GM12878 (cell line): ENCODE measurements at regions not wholly inside any gene's neighbourhood (a gene's known extent, or its start where the extent isn't known, plus 50 kb on each side); places are given as distances from the start of the nearest gene placed in this dataset.

ENCODE experiments used
- ATAC-seq: fragments of 200-7000 bp; cut with Tn5 transposase; 3 replicates; pipeline ENCODE4 v1.9.1; 2020; ENCODE audit warnings: mild to moderate bottlenecking, moderate library complexity
- BruUV-seq: library from RNA; stranded (reverse); fragments of 400-500 nt; replicated peaks from 2 replicates; lab custom pipeline; 2021; lab: Mats Ljungman, UMichigan
- CTCF ChIA-PET: fragments of 300-600 bp; sonication (Branson Sonifier 250); formaldehyde crosslinking; extraction: SDS; loops from one replicate; lab custom pipeline; 2021; ENCODE audit warnings: inconsistent platforms; lab: Yijun Ruan, JAX
- POLR2A ChIA-PET: fragments of 350-600 bp; formaldehyde crosslinking; extraction: SDS; loops from one replicate; lab custom pipeline; 2021; ENCODE audit warnings: inconsistent platforms; lab: Charles Lee
- RAD21 ChIA-PET: fragments of 300-600 bp; sonication (Branson Sonifier 250); formaldehyde crosslinking; loops from one replicate; lab custom pipeline; 2023; ENCODE audit warnings: antibody characterized with exemption; ENCODE audit not compliant: unreplicated experiment; lab: Charles Lee
- SMC1A ChIA-PET: fragments of 300-600 bp; sonication (Branson Sonifier 250); formaldehyde crosslinking; loops from one replicate; lab custom pipeline; 2023; ENCODE audit not compliant: unreplicated experiment, uncharacterized antibody; lab: Charles Lee
- DNase-seq: peaks from one replicate; pipeline ENCODE4 v3.0.0-alpha.2; 2011; ENCODE audit warnings: low read depth, low spot score
- FAIRE-seq: peaks from 3 replicates; lab custom pipeline; 2011; peaks lifted over from hg19 to GRCh38; lab: Jason Lieb, UNC
- H2AFZ ChIP-seq: 2 replicates; pipeline ENCODE4 v1.6.0; 2011; ENCODE audit warnings: low read depth, low read length, control low read depth; ENCODE audit not compliant: control insufficient read depth
- H3K27ac ChIP-seq: 2 replicates; pipeline ENCODE4 v1.5.1; 2011; ENCODE audit warnings: control low read depth; ENCODE audit not compliant: control insufficient read depth, insufficient read depth
- H3K27me3 ChIP-seq, 2 experiments: replicated peaks in 1 of 2; 2 replicates each; pipeline versions ENCODE4 v1.6.0 to v1.6.1; 2011; ENCODE audit warnings: low read length in 1 of 2; ENCODE audit not compliant: control insufficient read depth in 2 of 2, insufficient read depth in 2 of 2
- H3K36me3 ChIP-seq, 2 experiments: 2 replicates each; pipeline ENCODE4 v1.5.1; 2011; ENCODE audit warnings: low read length in 1 of 2; ENCODE audit not compliant: control insufficient read depth in 2 of 2, insufficient read depth in 2 of 2
- H3K4me1 ChIP-seq: 2 replicates; pipeline ENCODE4 v1.6.1; 2011; ENCODE audit warnings: mild to moderate bottlenecking, low read length, moderate library complexity, mixed read lengths; ENCODE audit not compliant: control insufficient read depth, insufficient read depth
- H3K4me2 ChIP-seq: 2 replicates; pipeline ENCODE4 v1.6.0; 2011; ENCODE audit warnings: control low read depth; ENCODE audit not compliant: control insufficient read depth, insufficient read depth
- H3K4me3 ChIP-seq: fragments of 200-600 bp; sonication (generic); 2 replicates; pipeline ENCODE4 v1.5.1; 2016
- H3K79me2 ChIP-seq: 2 replicates; pipeline ENCODE4 v1.6.0; 2011; ENCODE audit warnings: low read length; ENCODE audit not compliant: control insufficient read depth, insufficient read depth
- H3K9ac ChIP-seq: 2 replicates; pipeline ENCODE4 v1.8.0; 2011; ENCODE audit warnings: low read length, control low read depth, mixed read lengths; ENCODE audit not compliant: control insufficient read depth, insufficient read depth
- H3K9me3 ChIP-seq: replicated peaks from 3 replicates; pipeline ENCODE4 v1.5.1; 2011; ENCODE audit warnings: mild to moderate bottlenecking, low read length; ENCODE audit not compliant: control insufficient read depth, insufficient read depth
- H4K20me1 ChIP-seq: 2 replicates; pipeline ENCODE4 v1.6.0; 2011; ENCODE audit not compliant: control insufficient read depth, insufficient read depth
- BCL11A ChIP-seq: IDR thresholded peaks from 2 replicates; pipeline ENCODE4 v1.6.1; 2011; ENCODE audit warnings: low read depth, low read length
- BMI1 ChIP-seq: fragments of 450-650 bp; IDR thresholded peaks from 2 replicates; pipeline ENCODE4 v1.6.1; 2016; ENCODE audit warnings: mild to moderate bottlenecking, moderate library complexity, borderline replicate concordance
- CHD4 ChIP-seq: fragments of 200-600 bp; sonication (generic); IDR thresholded peaks from 2 replicates; pipeline ENCODE4 v1.6.1; 2016; ENCODE audit warnings: mild to moderate bottlenecking
- EGR1 ChIP-seq, 2 experiments: IDR thresholded peaks; 1 replicate in 1 of 2; 2 replicates in 1 of 2; pipeline ENCODE4 v1.6.1; 2011 to 2012; ENCODE audit warnings: low read depth in 2 of 2, low read length in 2 of 2, borderline replicate concordance in 1 of 2, mild to moderate bottlenecking in 1 of 2, moderate library complexity in 1 of 2
- FOXM1 ChIP-seq: IDR thresholded peaks from 2 replicates; pipeline ENCODE4 v1.6.1; 2012; ENCODE audit warnings: low read depth, mild to moderate bottlenecking, inconsistent platforms, low read length, moderate library complexity
- MEF2B ChIP-seq: fragments of 450-650 bp; IDR thresholded peaks from 2 replicates; pipeline ENCODE4 v1.6.1; 2018; ENCODE audit warnings: mild to moderate bottlenecking, moderate library complexity; ENCODE audit not compliant: partially characterized antibody, poor library complexity, severe bottlenecking
- MTA2 ChIP-seq: fragments of 450-650 bp; IDR thresholded peaks from 2 replicates; pipeline ENCODE4 v1.6.1; 2016; ENCODE audit warnings: low read depth, mild to moderate bottlenecking, moderate library complexity
- NFYA ChIP-seq: IDR thresholded peaks from 2 replicates; pipeline ENCODE4 v1.6.1; 2011; ENCODE audit warnings: low read depth, mild to moderate bottlenecking, low read length, improper control_type of control experiment, borderline replicate concordance
- NFYB ChIP-seq: IDR thresholded peaks from 2 replicates; pipeline ENCODE4 v1.6.1; 2011; ENCODE audit warnings: low read depth, mild to moderate bottlenecking, low read length, improper control_type of control experiment, moderate library complexity; ENCODE audit not compliant: insufficient read depth
- POLR2A ChIP-seq: IDR thresholded peaks from 2 replicates; pipeline ENCODE4 v1.6.1; 2011; ENCODE audit warnings: low read depth, mild to moderate bottlenecking, low read length
- RFX5 ChIP-seq: IDR thresholded peaks from 2 replicates; pipeline ENCODE4 v1.6.1; 2011; ENCODE audit warnings: low read depth, low read length, improper control_type of control experiment
- SRF ChIP-seq, 2 experiments: IDR thresholded peaks; 2 replicates each; pipeline ENCODE4 v1.6.1; 2011; ENCODE audit warnings: low read depth in 2 of 2, low read length in 2 of 2, mild to moderate bottlenecking in 1 of 2, moderate library complexity in 1 of 2
- STAT1 ChIP-seq: fragments of 450-650 bp; conservative IDR thresholded peaks from 2 replicates; pipeline ENCODE4 v1.6.1; 2014; ENCODE audit warnings: antibody characterized with exemption, mild to moderate bottlenecking
- STAT3 ChIP-seq: IDR thresholded peaks from 2 replicates; pipeline ENCODE4 v1.6.1; 2011; ENCODE audit warnings: low read depth, low read length, improper control_type of control experiment
- TAF1 ChIP-seq: IDR thresholded peaks from 2 replicates; pipeline ENCODE4 v1.6.1; 2011; ENCODE audit warnings: mild to moderate bottlenecking, low read depth, low read length, borderline replicate concordance
- YBX1 ChIP-seq: fragments of 450-650 bp; IDR thresholded peaks from 2 replicates; pipeline ENCODE4 v1.6.1; 2016; ENCODE audit warnings: antibody characterized with exemption
- WGBS: methylation state at CpG from one replicate; pipeline ENCODE4 v1.1.6; 2016; ENCODE audit warnings: low lambda C conversion rate; ENCODE audit not compliant: insufficient replicate concordance, insufficient coverage; ENCODE audit errors: missing lambda C conversion rate; 5-methylcytosine and 5-hydroxymethylcytosine counted together
- in situ Hi-C: fragments of 300-500 bp; cut with MboI; formaldehyde crosslinking; loops from 9 replicates; pipeline ENCODE4 v1.14.3; 2018; ENCODE audit warnings: mixed read lengths
- intact Hi-C: fragments of 100-400 bp; cut with micrococcal nuclease; formaldehyde crosslinking; loops from one replicate; pipeline ENCODE4 v1.14.2; 2022; ENCODE audit not compliant: unreplicated experiment
- TF ChIP-seq, protein P1 (sequence below): IDR thresholded peaks from 2 replicates; pipeline ENCODE4 v1.6.1; 2012; ENCODE audit warnings: low read depth, low read length, improper control_type of control experiment
- TF ChIP-seq, protein P2 (sequence below): IDR thresholded peaks from 2 replicates; pipeline ENCODE4 v1.6.1; 2011; ENCODE audit warnings: low read depth, low read length, improper control_type of control experiment, borderline replicate concordance

DNA sequence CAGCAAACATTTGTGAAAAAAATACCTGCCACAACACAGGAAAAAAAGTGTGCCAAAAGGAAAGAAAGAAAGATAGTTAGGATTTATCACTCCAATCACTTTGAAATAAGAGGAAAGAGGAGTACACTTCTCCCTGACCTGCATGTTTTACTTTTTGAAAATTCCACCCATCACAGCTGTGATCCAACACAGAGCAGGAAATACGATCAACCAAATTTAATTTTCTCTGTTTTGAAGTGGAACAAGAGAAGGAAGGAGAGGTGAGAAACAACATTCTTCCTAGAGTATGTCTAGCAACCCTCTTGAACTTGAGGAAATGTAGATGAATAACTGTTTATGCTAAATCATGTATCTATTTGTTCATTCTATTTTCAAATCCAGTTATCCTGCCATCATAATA lies 284.7 kb upstream of the SYT1 start:
- Histone ChIP-seq H2AFZ (no peak overlapping the region), H3K79me2 (no peaks in the 10 kb centered on the region), H3K4me1 (no peaks in the 10 kb centered on the region), H3K4me2 (no peak overlapping the region), H3K36me3 (no peaks in the 10 kb centered on the region), H3K9me3 (no peaks in the 10 kb centered on the region), H3K27ac (no peak overlapping the region), H3K4me3 (no peak overlapping the region), H3K27me3 (no peaks in the 10 kb centered on the region), H4K20me1 (no peaks in the 10 kb centered on the region), H3K9ac (no peak overlapping the region)
- FAIRE-seq (no peak), ATAC-seq (no peak), DNase-seq (no peak)
- in situ Hi-C loops: no loop called here
- TF ChIP-seq CHD4 (no peak), FOXM1 (no peak), SRF (IDR thresholded peaks at IDR 0.05; ENCODE audit: low read depth in 2 of 2, low read length in 2 of 2) (no peak), TAF1 (no peak), EGR1 (IDR thresholded peaks at IDR 0.05; ENCODE audit: borderline replicate concordance in 1 of 2, low read depth in 2 of 2, low read length in 2 of 2) (no peak), MEF2B (no peak), RFX5 (no peak), BMI1 (no peak), STAT1 (no peak), NFYA (no peak), BCL11A (no peak), YBX1 (no peak), POLR2A (no peak), MTA2 (no peak), STAT3 (no peak), NFYB (no peak)
- TF ChIP-seq, protein P1, sequence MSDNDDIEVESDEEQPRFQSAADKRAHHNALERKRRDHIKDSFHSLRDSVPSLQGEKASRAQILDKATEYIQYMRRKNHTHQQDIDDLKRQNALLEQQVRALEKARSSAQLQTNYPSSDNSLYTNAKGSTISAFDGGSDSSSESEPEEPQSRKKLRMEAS: no peak
- TF ChIP-seq, protein P2, sequence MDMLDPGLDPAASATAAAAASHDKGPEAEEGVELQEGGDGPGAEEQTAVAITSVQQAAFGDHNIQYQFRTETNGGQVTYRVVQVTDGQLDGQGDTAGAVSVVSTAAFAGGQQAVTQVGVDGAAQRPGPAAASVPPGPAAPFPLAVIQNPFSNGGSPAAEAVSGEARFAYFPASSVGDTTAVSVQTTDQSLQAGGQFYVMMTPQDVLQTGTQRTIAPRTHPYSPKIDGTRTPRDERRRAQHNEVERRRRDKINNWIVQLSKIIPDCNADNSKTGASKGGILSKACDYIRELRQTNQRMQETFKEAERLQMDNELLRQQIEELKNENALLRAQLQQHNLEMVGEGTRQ: no peak
- WGBS: 7% methylated on average over 1 of the region's 1 CpG
- intact Hi-C loops: loop anchor here (10.0 kb wide), 1 partner anchor 435 kb away; no protein-coding TSS in a partner anchor
- CTCF ChIA-PET: no interaction called here
- SMC1A ChIA-PET: no interaction called here
- POLR2A ChIA-PET: no interaction called here
- RAD21 ChIA-PET: no interaction called here
- BruUV-seq: no TSS peak
